Right ventricle myocardium superior (tissue), 1 donor: ENCODE measurements at regions not wholly inside any gene's neighbourhood (a gene's known extent, or its start where the extent isn't known, plus 50 kb on each side); places are given as distances from the start of the nearest gene placed in this dataset.
A peak's percentile ranks its signal among the peaks of the same experiment; 100 is the strongest.
"Not testable (repeated sequence)": the region's sequence is repeated elsewhere in the genome, so short reads cannot be mapped to it uniquely, and the experiment has no call there.

Experiments
- ATAC-seq: fragments of 200-7000 bp; cut with Tn5 transposase; one replicate; pipeline ENCODE4 v1.9.1; 2020; ENCODE audit warnings: mild to moderate bottlenecking; ENCODE audit not compliant: poor library complexity
- DNase-seq: peaks from one replicate; pipeline ENCODE4 v3.0.0-alpha.2; 2020
- intact Hi-C: fragments of 100-400 bp; cut with DNase I; formaldehyde crosslinking; loops from one replicate; pipeline ENCODE4 v1.11.2; 2022
- donor health status: DM: no; HTN: yes; CAD: no; lungs with severe emphysema.

DNA sequence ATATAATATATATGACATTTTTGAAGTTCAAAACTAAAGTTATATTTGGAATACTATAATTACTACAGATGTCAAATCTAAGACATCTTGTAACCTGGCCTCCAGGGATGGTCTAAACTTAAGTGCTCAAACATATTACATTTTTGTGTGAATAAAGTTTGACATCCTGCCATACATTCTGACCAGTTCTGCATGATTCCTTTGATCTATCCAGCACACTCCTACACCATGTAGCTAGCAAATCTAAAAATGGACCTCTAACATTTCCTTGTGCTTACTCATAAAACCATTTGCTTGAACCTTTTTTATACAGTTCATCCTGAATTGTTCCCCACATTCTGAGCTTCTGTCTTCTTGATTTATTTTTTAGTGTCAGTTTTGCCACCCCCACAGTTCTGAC, 294.3 kb upstream of the ZNF804A start:
- ATAC-seq (no peak), DNase-seq (no peak)
- intact Hi-C loops = no loop called here

- no peak for DNase-seq
- ATAC-seq = no peak
- intact Hi-C loops = no loop called here
Measured at GRCh38 chr2:184305105-184305504, 293.2 kb upstream of the ZNF804A start.

GRCh38 chr2:184308706-184309105, 289.6 kb upstream of the ZNF804A start:
- DNase-seq = no peak
- intact Hi-C loops = no loop called here
- no peak for ATAC-seq

GRCh38 chr2:184312970-184313369, 285.4 kb upstream of the ZNF804A start:
- DNase-seq (no peak), ATAC-seq (no peak)
- intact Hi-C loops = no loop called here

DNA sequence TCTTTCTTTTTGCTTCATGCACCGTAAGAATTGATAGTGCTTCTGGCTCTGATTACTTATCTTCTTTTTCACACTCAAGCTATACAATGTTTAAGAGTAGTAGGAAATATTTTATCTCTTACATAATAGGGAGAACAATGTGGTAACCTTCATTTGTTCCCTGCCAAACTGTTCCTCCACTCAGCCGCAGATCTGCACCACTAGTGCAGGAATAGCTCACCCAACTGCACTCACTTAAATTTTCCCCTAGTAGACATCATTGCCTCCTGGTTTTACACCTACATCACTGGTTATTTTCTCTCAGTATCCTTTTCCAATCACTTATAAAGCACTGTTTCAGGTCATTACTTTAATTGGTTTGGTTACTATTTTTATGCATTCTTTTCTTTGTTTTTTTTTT, 283.5 kb upstream of the ZNF804A start:
- ATAC-seq (no peak), DNase-seq (no peak)
- intact Hi-C loops = no loop called here

- intact Hi-C loops = no loop called here
- ATAC-seq (no peak), DNase-seq (no peak)
Measured at GRCh38 chr2:184316921-184317320, 281.4 kb upstream of the ZNF804A start.

- DNase-seq = no peak
Measured at GRCh38 chr2:184322615-184323014, 275.7 kb upstream of the ZNF804A start.

GRCh38 chr2:184326066-184326465, 272.3 kb upstream of the ZNF804A start:
- intact Hi-C loops = no loop called here
- no peak for ATAC-seq

More at GRCh38 chr2:184322615-184323014, 275.7 kb upstream of the ZNF804A start:
- ATAC-seq = no peak
- intact Hi-C loops = no loop called here

GRCh38 chr2:184327805-184328204, 270.5 kb upstream of the ZNF804A start:
- peak; percentile 35 for DNase-seq
- ATAC-seq, intact Hi-C loops: not testable (repeated sequence)

More at GRCh38 chr2:184326066-184326465, 272.3 kb upstream of the ZNF804A start:
- DNase-seq = no peak

DNA sequence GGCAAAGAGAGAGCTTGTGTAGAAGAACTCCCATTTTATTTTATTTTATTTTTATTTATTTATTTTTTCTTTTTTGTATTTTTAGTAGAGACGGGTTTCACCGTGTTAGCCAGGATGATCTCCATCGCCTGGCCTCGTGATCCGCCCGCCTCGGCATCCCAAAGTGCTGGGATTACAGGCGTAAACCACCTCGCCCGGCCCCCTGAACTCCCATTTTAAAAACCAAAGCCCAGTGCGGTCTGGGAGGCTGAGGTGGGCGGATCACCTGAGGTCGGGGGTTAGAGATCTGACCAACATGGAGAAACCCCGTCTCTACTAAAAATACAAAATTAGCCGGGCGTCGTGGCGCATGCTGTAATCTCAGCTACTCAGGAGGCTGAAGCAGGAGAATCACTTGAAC, 267.8 kb upstream of the ZNF804A start:
- ATAC-seq, intact Hi-C loops, DNase-seq: not testable (repeated sequence)

- ATAC-seq (no peak), DNase-seq (no peak)
- intact Hi-C loops = no loop called here
Measured at GRCh38 chr2:184336688-184337087, 261.6 kb upstream of the ZNF804A start.

DNA sequence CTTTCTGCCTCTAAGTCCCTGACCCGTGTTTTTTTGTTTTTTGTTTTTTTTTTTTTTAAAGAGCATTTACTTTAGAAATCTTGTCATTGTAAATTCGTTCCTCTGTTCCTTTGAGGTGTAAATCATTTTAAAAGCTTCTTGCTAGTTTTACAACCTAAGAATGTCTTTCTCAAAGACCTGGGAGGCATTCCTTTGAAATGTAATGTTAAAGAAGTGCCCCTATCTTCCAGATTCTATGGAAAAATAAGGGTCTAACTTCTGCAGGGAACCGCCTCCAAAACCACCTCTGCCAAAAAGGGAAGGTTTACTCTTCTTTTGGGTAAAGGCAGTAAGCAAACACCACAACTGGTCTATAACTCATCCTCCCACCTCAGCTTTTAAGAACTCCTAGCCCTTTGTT, 259.6 kb upstream of the ZNF804A start:
- intact Hi-C loops = no loop called here
- ATAC-seq = no peak

GRCh38 chr2:184339966-184340365, 258.4 kb upstream of the ZNF804A start:
- no peak for ATAC-seq
- DNase-seq = no peak
- intact Hi-C loops = no loop called here

More for the DNA sequence above, 259.6 kb upstream of the ZNF804A start:
- DNase-seq = no peak

DNA sequence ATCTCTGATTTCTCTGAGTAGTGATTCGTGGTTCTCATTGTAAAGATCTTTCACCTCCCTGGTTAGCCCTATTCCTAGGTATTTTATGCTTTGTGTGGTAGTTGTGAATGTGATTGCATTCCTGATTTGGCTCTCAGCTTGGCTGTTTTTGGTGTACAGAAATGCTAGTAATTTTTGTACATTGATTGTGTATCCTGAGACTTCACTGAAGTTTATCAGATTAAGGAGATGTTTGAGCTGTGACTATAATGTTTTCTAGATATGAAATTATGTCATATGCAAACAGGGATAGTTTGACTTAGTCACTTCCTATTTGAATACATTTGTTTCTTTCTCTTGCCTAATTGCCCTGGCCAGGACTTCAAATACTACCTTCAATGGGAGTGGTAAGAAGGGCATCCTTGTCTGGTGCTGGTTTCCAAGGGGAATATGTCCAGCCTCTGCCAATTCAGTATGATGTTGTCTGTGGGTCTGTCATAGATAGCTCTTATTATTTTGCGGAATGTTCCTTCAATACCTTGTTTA, 251.9 kb upstream of the ZNF804A start:
- DNase-seq (no peak), ATAC-seq (no peak)
- intact Hi-C loops = no loop called here

DNA sequence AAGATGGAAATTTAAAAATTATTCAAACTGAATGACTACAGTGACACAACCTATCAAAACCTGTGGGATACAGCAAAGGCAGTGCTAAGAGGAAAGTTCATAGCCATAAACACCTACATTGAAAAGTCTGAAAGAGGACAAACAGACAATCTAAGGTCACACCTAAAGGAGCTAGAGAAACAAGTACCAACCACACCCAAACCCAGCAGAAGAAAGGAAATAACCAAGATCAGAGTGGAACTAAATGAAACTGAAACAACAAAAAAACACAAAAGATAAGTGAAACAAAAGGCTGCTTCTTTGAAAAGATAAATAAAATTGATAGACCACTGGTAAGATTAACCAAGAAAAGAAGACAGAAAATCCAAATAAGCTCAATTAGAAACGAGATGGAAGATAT, 247.2 kb upstream of the ZNF804A start:
- intact Hi-C loops = no loop called here
- ATAC-seq (no peak), DNase-seq (no peak)

- DNase-seq (no peak), ATAC-seq (no peak)
- intact Hi-C loops = no loop called here
Measured at GRCh38 chr2:184357033-184357432, 241.3 kb upstream of the ZNF804A start.

- ATAC-seq = no peak
- intact Hi-C loops = no loop called here
- no peak for DNase-seq
Measured at GRCh38 chr2:184359379-184359778, 238.9 kb upstream of the ZNF804A start.

- intact Hi-C loops = no loop called here
- ATAC-seq (no peak), DNase-seq (no peak)
Measured at GRCh38 chr2:184363213-184363612, 235.1 kb upstream of the ZNF804A start.

GRCh38 chr2:184367211-184367610, 231.1 kb upstream of the ZNF804A start:
- no peak for ATAC-seq
- no peak for DNase-seq
- intact Hi-C loops = no loop called here

- no peak for ATAC-seq
- DNase-seq = no peak
- intact Hi-C loops = no loop called here
Measured at GRCh38 chr2:184369307-184369706, 229.0 kb upstream of the ZNF804A start.

GRCh38 chr2:184370954-184371353, 227.4 kb upstream of the ZNF804A start:
- intact Hi-C loops = no loop called here
- DNase-seq (no peak), ATAC-seq (no peak)
